Caco-2 (cell line): ENCODE measurements at regions not wholly inside any gene's neighbourhood (a gene's known extent, or its start where the extent isn't known, plus 50 kb on each side); places are given as distances from the start of the nearest gene placed in this dataset.

Source experiments
- BruUV-seq: library from RNA; stranded (reverse); fragments of 400-500 nt; replicated peaks from 2 replicates; lab custom pipeline; 2021; lab: Mats Ljungman, UMichigan
- CTCF ChIA-PET: fragments of 300-600 bp; sonication (Branson Sonifier 250); formaldehyde crosslinking; loops from one replicate; lab custom pipeline; 2022; ENCODE audit warnings: antibody characterized with exemption; lab: Charles Lee
- POLR2A ChIA-PET: fragments of 300-600 bp; sonication (Branson Sonifier 250); formaldehyde crosslinking; loops from one replicate; lab custom pipeline; 2022; ENCODE audit warnings: antibody characterized with exemption; lab: Charles Lee
- DNase-seq, 2 experiments: peaks; one replicate each; pipeline versions ENCODE4 v3.0.0 to v3.0.0-alpha.2; 2020 to 2022
- H3K27me3 ChIP-seq: replicated peaks from 2 replicates; pipeline ENCODE4 v1.6.0; 2011; ENCODE audit warnings: low read length; ENCODE audit not compliant: control insufficient read depth, insufficient read depth
- H3K36me3 ChIP-seq: 2 replicates; pipeline ENCODE4 v1.5.1; 2011; ENCODE audit warnings: low read length; ENCODE audit not compliant: control insufficient read depth, insufficient read depth
- H3K4me1 ChIP-seq: fragments of 250-450 bp; sonication (Bioruptor Pico); 2 replicates; pipeline ENCODE4 v1.5.1; 2020; ENCODE audit warnings: mild to moderate bottlenecking
- H3K4me3 ChIP-seq: 2 replicates; pipeline ENCODE4 v1.5.1; 2011; ENCODE audit warnings: low read depth, mild to moderate bottlenecking, control low read depth, low read length
- H3K9me3 ChIP-seq: fragments of 250-450 bp; sonication (Bioruptor Pico); 2 replicates; pipeline ENCODE4 v1.5.1; 2020; ENCODE audit warnings: mild to moderate bottlenecking, moderate library complexity
- H3K27ac Mint-ChIP-seq: one replicate; pipeline ENCODE4 v1.8.0; 2022; ENCODE audit warnings: mixed read lengths; ENCODE audit not compliant: unreplicated experiment
- H3K27me3 Mint-ChIP-seq: one replicate; pipeline ENCODE4 v1.8.0; 2022; ENCODE audit warnings: mixed read lengths; ENCODE audit not compliant: insufficient read depth, unreplicated experiment
- H3K36me3 Mint-ChIP-seq: one replicate; pipeline ENCODE4 v1.8.0; 2022; ENCODE audit warnings: mild to moderate bottlenecking, mixed read lengths; ENCODE audit not compliant: insufficient read depth, unreplicated experiment
- H3K4me1 Mint-ChIP-seq: one replicate; pipeline ENCODE4 v1.8.0; 2022; ENCODE audit warnings: low read depth, mixed read lengths; ENCODE audit not compliant: unreplicated experiment
- H3K4me3 Mint-ChIP-seq: one replicate; pipeline ENCODE4 v1.8.0; 2022; ENCODE audit warnings: mild to moderate bottlenecking, moderate library complexity, mixed read lengths; ENCODE audit not compliant: unreplicated experiment
- H3K9me3 Mint-ChIP-seq: one replicate; pipeline ENCODE4 v1.8.0; 2022; ENCODE audit warnings: mixed read lengths; ENCODE audit not compliant: unreplicated experiment
- intact Hi-C: fragments of 100-400 bp; cut with micrococcal nuclease; formaldehyde crosslinking; loops from one replicate; pipeline ENCODE4 v1.10.0; 2022; ENCODE audit not compliant: unreplicated experiment
- TF ChIP-seq, protein P1 (sequence below), 2 experiments: fragments of 200-600 bp in 1 of 2; IDR thresholded peaks; 1 replicate in 1 of 2; 2 replicates in 1 of 2; pipeline versions ENCODE4 v1.5.1 to v1.8.0; 2011 to 2022; ENCODE audit warnings: antibody characterized with exemption in 1 of 2, control low read depth in 1 of 2, inconsistent platforms in 1 of 2, low read depth in 1 of 2, low read length in 1 of 2, mild to moderate bottlenecking in 1 of 2, moderate library complexity in 1 of 2; ENCODE audit not compliant: insufficient read depth in 1 of 2, severe bottlenecking in 1 of 2, unreplicated experiment in 1 of 2

DNA sequence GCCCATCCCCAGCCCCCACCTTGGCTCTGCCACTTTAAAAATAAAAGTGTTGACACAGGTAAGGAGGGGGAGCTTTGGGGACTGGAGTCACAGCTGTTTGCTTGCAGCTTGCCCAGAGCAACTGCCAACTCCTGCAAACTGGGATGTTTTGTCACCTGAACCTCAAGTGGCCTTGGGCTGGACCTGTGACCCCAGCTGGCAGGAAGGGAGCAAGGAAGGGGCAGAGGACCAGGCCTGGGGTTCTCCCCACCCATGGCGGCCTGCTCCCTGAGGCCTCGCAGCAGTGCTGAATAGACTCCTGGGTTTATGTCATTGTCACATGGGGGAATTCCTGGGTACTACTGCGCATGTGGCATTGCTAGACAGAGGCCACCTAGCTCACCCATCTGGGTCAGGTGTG is 246.9 kb upstream of the TLE3 start:
- CTCF ChIA-PET = no interaction called here
- POLR2A ChIA-PET = no interaction called here
- Histone ChIP-seq H3K4me3 (no peak overlapping the region), H3K36me3 (no peaks in the 10 kb centered on the region), H3K9me3 (no peaks in the 10 kb centered on the region), H3K4me1 (no peaks in the 10 kb centered on the region), H3K27me3 (no peaks in the 10 kb centered on the region; the same call in 1 of the 2 replicates)
- Mint-ChIP-seq H3K9me3 (no peaks in the 10 kb centered on the region), H3K4me1 (no peaks in the 10 kb centered on the region), H3K4me3 (no peak overlapping the region), H3K27ac (no peak overlapping the region), H3K27me3 (no peaks in the 10 kb centered on the region), H3K36me3 (no peaks in the 10 kb centered on the region)
- TF ChIP-seq, protein P1, sequence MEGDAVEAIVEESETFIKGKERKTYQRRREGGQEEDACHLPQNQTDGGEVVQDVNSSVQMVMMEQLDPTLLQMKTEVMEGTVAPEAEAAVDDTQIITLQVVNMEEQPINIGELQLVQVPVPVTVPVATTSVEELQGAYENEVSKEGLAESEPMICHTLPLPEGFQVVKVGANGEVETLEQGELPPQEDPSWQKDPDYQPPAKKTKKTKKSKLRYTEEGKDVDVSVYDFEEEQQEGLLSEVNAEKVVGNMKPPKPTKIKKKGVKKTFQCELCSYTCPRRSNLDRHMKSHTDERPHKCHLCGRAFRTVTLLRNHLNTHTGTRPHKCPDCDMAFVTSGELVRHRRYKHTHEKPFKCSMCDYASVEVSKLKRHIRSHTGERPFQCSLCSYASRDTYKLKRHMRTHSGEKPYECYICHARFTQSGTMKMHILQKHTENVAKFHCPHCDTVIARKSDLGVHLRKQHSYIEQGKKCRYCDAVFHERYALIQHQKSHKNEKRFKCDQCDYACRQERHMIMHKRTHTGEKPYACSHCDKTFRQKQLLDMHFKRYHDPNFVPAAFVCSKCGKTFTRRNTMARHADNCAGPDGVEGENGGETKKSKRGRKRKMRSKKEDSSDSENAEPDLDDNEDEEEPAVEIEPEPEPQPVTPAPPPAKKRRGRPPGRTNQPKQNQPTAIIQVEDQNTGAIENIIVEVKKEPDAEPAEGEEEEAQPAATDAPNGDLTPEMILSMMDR (IDR thresholded peaks at IDR 0.05; ENCODE audit: insufficient read depth in 1 of 2, low read depth in 1 of 2, low read length in 1 of 2, severe bottlenecking in 1 of 2, unreplicated experiment in 1 of 2) = no peak
- DNase-seq = no peak
- no TSS peak for BruUV-seq
- intact Hi-C loops = no loop called here

DNA sequence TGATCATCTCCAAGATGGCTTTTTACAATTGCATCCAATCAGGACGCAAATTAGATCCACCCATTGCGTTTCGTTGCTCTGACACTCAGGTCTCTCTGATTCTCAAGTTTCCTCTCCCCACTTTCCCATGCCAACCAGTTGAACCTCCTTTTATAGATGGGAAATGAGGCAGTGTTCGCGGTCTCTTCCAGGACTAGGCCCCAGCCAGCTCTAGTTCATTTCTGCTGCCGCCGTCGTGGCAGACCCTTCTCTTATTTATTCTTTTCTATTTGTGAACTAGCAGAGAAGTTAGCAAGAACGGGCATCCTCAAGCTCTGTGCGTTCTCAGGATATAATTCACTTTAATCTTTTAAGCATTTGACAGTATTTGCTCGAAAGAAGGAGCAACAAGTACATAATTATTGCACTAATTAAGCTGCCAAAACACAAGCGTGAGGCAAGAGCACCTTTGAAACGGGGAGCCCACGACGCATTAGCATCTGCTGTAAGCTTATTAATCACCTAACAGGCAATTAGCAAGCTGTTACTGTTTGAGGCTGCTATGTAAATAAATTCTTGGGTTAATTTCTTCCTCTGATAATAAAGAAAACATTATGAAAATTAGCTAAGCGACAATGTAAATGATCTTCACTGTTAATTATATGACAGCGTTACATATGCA is 246.4 kb upstream of the TLE3 start:
- H3K9me3 ChIP-seq = no peaks in the 10 kb centered on the region
- Mint-ChIP-seq H3K9me3 (no peaks in the 10 kb centered on the region), H3K27me3 (no peaks in the 10 kb centered on the region), H3K27ac (no peak overlapping the region), H3K4me3 (no peak overlapping the region), H3K4me1 (no peaks in the 10 kb centered on the region), H3K36me3 (no peaks in the 10 kb centered on the region)
- CTCF ChIA-PET = no interaction called here
- no peak for DNase-seq
- H3K4me3 ChIP-seq = no peak overlapping the region
- POLR2A ChIA-PET = no interaction called here
- intact Hi-C loops = no loop called here
- no peaks in the 10 kb centered on the region for H3K4me1 ChIP-seq
- no peaks in the 10 kb centered on the region for H3K36me3 ChIP-seq
- BruUV-seq = no TSS peak
- TF ChIP-seq, protein P1 (IDR thresholded peaks at IDR 0.05; ENCODE audit: insufficient read depth in 1 of 2, low read depth in 1 of 2, low read length in 1 of 2, severe bottlenecking in 1 of 2, unreplicated experiment in 1 of 2) = no peak
- H3K27me3 ChIP-seq = no peaks in the 10 kb centered on the region; the same call in 1 of the 2 replicates

DNA sequence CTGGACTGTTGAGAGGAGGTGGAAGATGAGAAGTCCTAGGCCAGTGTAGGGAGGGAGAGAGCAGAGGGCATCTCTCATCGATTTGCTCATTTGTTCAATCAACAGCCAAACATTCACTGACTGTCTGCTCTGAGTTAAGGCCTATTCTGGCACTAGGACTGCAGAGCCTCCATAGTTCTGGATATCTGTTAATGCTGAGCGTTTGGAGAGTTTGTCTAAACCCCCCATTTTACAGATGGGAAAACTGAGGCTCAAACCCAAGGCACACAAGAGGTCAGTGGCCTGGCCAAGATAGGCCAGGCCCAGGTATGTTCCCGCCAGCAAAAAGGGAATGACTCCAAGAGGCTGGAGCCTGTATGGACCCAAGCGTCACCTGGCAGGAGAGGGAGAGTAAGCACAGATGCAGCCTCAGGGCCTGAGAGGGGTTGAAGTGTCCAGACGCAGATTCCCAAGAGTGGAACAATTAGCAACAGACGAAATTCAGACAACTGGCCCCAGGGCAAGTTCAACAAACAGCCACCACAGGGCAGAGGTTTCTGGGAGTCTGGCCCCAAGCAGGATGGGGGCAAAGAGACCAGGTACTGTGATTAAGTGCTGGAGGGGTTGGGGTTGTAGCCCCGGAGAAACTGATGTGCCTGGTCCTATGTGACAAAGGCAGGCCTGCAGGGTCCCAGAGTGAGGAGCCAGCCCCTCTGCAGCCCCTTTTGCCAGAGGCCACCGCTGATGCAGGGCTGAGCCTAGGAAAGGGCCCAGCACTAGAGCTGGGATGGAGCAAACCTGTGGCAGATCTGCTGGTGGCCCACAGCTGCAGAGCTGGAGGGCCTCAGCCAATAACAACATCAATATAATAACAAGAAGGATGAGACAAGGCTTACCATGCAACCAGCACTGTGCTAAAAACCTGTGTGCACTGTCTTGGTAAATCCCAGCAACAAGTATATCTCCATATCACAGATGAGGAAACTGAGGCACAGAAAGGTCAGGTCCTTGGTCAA is 245.1 kb upstream of the TLE3 start:
- Mint-ChIP-seq H3K9me3 (no peaks in the 10 kb centered on the region), H3K27ac (no peak overlapping the region), H3K36me3 (no peaks in the 10 kb centered on the region), H3K4me1 (no peaks in the 10 kb centered on the region), H3K4me3 (no peak overlapping the region), H3K27me3 (no peaks in the 10 kb centered on the region)
- TF ChIP-seq, protein P1 (IDR thresholded peaks at IDR 0.05; ENCODE audit: insufficient read depth in 1 of 2, low read depth in 1 of 2, low read length in 1 of 2, severe bottlenecking in 1 of 2, unreplicated experiment in 1 of 2) = no peak
- no peaks in the 10 kb centered on the region for H3K4me1 ChIP-seq
- no peaks in the 10 kb centered on the region for H3K36me3 ChIP-seq
- no peak overlapping the region for H3K4me3 ChIP-seq
- CTCF ChIA-PET = no interaction called here
- POLR2A ChIA-PET = no interaction called here
- intact Hi-C loops = no loop called here
- H3K9me3 ChIP-seq = no peaks in the 10 kb centered on the region
- H3K27me3 ChIP-seq = no peaks in the 10 kb centered on the region; the same call in 1 of the 2 replicates
- no TSS peak for BruUV-seq
- no peak for DNase-seq
